ENCODE measurements at regions not wholly inside any gene's neighbourhood (a gene's known extent, or its start where the extent isn't known, plus 50 kb on each side); places are given as distances from the start of the nearest gene placed in this dataset.

- DNase-seq (ENCODE audit: low read depth) = no peak
Measured at GRCh38 chr13:105984646-105985045, 550.8 kb downstream of the EFNB2 start.

DNA sequence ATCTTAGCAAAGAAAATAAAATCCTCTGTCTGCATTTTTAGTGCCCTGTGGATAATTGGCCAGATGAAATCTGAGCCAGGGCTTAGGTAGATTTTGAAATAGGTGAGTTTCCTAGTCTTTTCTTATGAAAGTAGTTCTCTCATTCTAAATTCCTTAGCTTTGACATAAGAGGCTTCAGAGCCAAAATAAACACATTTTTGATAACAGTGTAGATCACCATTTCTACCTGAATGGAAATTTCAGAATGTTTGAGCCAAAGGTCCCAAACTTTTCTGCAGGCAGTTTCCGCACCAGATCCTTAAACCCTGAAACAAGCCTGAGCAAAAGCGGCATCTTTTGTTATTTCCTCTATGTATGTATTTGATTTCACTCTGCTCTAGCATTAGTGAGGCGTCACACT lies 551.2 kb downstream of the EFNB2 start:
- no peak for DNase-seq (ENCODE audit: low read depth)

DNA sequence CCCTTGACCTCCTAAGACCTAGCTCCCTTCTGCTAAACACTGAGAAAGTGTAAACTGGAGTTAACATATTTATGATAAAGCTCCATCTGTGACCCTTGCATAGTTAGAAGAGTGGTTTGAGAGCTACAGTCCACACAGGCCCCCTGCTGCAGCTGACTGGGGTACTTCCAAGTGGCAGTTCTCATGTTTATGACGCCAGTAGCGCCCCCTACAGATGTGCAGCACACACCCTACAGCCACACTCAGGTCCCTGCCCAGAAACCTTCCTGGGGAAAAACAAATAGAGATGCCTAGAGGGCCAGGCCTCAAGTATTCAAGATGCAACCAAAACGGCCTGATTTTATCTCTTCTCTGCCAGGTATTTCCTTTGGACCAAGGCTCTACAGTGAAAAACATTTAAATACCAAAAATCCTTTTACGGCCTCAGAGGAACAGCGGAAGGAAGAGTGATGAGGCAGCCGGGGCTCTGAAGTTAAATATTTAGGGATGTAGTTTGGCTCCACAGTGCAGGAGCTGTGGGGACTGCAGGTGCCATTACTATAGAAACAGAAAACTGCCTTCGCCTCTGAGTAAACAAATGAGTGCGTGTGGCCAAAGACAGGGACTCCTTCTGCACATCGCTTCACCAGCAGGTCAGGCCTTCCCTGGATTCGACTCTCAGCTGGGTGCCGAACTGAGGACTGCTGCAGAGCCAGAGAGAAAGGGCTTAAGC lies 553.1 kb downstream of the EFNB2 start:
- DNase-seq (ENCODE audit: low read depth) = no peak

- DNase-seq (ENCODE audit: low read depth) = no peak
Measured at GRCh38 chr13:105979131-105980011, 556.1 kb downstream of the EFNB2 start.

- no peak for DNase-seq (ENCODE audit: low read depth)
Measured at GRCh38 chr13:105974380-105974779, 561.1 kb downstream of the EFNB2 start.

- DNase-seq (ENCODE audit: low read depth) = no peak
Measured at GRCh38 chr13:105972811-105973590, 562.5 kb downstream of the EFNB2 start.

DNA sequence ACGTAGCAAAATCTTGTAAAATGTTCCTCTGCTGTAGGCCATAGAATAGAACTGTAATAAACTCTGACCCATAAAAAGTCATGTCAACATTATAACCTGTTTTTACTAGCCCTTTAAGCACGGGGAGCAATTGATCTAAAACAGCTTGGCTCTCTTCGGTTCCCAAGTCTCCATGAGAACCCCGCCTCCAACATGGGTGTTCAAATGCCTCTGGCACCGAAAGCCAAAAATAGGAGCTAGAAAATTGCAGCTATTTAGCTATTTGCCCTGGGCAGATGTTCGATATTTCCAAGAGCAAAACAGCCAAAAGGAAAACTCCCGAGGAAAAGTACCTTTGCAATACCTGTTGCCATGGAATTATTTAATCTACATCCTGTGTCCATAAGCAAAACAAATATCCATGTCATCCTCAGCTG lies 563.1 kb downstream of the EFNB2 start:
- no peak for DNase-seq (ENCODE audit: low read depth)

DNA sequence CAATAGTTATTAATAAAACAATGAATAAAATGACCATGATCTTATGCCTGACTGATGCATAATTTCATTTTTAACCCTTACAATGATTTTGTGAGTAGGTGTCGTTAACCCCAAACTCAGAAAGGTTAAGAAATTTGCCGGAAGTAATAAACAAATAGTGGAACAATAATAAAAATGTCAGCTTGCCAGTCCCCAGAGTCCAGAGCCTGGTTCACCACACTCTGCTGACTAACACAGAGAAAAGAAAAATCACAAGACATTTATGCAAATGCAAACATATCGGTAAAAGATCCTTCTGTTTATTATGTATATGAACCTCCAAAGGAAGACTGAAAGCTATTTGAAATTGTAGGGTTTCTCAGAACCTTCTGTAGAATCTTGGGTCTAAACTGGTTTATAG lies 563.7 kb downstream of the EFNB2 start:
- no peak for DNase-seq (ENCODE audit: low read depth)

GRCh38 chr13:105971312-105971711 lies 564.1 kb downstream of the EFNB2 start:
- DNase-seq (ENCODE audit: low read depth) = no peak

DNA sequence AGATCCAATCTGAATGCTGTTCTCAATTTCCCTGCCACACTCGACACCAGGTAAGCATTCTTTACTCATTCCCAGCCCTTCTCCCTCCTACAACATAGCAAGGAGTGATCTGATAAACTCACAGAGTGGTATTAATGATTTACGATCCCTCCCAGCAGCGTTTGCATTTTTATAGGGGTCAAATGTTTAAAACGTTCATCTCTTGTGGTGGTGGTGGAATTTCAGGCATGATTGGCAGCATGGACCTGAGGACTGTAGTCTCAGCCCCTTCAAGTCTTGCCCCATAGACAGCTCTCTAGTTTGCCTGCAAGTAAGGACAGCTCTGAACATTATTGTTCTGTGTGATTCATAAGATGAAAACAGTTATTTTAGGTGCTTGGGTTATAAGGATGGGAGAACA lies 565.7 kb downstream of the EFNB2 start:
- DNase-seq (ENCODE audit: low read depth) = no peak

DNA sequence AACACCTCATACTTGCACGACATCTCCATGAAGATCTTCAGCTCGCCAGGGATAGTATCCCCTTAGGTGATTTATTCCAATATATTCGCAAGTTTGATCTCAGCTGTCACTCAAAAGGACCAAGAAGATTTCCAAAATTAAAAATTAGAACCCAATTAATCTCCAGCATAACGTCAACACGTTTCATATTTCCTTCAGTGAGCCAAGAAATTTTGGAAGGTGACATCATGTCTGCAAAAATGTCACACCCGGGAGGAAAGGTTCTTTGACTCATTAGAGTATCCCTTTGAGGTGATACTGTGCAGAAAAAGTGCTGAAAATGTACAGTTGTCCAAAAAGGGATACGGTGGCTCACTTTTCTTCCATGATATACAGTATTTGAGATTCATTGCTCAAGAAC lies 569.6 kb downstream of the EFNB2 start:
- DNase-seq (ENCODE audit: low read depth) = no peak

- no peak for DNase-seq (ENCODE audit: low read depth)
Measured at GRCh38 chr13:105962080-105962479, 573.4 kb downstream of the EFNB2 start.

DNA sequence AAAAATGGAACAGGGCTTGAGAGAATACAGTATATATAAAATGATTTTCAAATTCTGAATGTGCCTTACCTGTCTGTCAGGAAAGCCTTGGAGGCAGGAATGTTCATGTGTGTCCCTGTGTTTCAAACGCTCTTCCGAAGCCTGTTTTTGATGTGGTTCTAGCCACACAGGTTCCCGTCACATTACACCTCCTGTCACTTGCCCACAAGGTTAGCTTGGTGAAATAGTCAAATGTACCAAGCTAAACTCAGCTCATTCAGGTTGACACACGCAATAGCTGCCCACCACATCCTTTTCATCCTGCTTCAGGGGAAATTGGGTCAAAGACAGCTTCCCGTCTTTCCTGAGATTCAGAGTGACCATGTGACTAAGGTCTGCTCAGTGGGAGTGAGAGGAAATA lies 574.0 kb downstream of the EFNB2 start:
- no peak for DNase-seq (ENCODE audit: low read depth)

DNA sequence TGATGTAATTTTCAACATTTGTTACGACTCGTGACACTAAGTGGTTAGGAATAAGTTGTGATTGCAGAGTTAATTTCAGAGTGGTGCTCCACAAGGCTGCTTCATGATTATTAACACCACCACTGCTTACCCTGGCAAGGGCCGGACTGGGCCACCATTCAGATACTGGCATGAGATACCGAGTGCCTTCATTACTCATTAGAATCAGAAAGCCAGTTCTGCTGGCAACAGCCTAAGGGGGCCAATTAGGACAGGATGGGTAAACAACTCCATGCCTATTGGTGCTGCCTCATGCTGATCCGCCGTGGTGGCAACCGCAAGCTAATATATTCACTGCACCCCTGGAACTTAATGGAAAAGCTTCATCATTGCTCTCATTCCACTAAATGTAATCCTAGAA lies 575.1 kb downstream of the EFNB2 start:
- DNase-seq (ENCODE audit: low read depth) = no peak

DNA sequence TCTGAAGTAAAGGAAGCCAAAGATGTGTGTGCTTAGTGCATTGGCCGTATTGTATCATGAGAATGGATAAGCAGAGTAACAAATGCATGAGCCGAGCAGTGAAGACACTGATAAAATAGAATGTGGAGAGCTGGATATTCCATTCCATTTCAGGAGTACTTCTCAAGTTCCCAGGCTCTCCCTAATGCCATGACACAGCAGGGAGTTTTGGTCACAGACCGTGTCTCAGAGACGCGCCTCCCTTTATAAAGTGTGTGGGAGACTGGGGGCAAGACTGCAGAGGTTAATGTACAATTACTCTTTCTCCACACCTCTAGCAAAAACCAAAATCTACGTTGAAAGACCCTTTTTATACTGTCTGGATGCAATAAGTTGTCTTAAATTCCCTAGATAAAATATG lies 575.6 kb downstream of the EFNB2 start:
- no peak for DNase-seq (ENCODE audit: low read depth)

GRCh38 chr13:105957769-105958438 lies 577.6 kb downstream of the EFNB2 start:
- no peak for DNase-seq (ENCODE audit: low read depth)

DNA sequence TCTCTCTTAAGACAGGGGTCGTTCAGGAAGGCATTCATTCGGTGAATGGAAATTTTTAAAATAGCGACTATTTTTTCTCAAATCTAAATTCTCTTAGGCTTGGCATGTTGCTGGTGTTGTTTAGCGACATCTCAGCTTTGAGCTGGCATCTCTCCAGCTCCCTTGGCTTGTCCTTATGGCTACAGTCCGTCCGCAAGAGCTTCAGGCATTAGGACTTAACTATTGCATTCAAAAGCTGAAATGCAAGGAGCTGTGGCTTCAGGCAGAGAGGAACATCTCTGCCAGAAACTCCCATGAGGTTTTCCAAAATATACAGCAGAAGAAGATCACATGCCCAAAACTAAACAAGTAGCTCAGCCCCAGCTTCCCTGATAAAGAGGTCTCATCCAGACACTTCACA lies 578.5 kb downstream of the EFNB2 start:
- DNase-seq (ENCODE audit: low read depth) = no peak

DNA sequence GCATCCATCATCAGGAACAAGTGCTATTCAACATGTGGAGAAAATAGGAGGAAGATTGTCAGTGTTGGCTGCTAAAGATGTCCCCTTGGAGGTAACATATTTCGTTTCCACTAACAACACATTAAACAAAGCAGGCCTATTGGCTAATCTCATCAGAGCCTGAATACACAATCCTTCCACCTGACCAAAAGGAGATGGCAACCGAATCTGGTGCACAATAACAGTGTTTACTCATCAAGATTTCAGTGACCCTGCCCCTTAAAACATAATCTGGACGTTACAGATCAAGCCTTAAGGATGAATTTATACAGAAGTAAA lies 582.5 kb downstream of the EFNB2 start:
- DNase-seq (ENCODE audit: low read depth) = no peak

DNA sequence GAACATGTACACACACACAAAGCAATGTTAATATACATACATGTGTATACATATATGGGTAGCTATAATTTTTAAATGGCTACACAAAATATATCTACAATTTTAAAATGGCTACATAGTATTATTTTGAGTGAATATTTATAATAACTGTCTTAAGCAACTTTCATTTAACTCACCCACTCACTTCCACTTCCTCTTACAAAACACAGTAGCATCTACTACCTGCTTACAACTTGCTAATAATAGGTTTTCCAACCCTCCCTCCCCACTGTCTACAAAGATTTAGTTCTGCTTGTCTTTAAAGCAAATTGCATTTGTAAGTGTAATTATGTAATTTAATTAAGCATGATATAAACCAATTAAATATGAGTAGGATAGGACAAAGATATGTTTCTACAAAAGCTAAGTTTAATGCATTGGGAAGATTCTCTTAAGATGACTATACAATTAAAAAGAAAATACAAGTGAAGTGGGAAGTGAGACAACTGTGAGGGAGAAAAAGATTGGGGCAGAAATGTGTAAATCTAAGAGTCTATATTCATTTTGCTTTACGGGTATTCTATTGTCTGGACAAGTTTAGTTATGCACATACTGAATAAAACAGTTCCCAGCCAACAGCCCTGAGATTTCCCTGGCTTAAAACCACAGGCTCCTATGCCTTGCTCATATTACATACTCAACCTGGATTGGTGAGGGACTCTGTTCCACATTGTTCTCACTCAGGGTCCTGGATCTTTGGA lies 583.1 kb downstream of the EFNB2 start:
- DNase-seq (ENCODE audit: low read depth) = no peak

DNA sequence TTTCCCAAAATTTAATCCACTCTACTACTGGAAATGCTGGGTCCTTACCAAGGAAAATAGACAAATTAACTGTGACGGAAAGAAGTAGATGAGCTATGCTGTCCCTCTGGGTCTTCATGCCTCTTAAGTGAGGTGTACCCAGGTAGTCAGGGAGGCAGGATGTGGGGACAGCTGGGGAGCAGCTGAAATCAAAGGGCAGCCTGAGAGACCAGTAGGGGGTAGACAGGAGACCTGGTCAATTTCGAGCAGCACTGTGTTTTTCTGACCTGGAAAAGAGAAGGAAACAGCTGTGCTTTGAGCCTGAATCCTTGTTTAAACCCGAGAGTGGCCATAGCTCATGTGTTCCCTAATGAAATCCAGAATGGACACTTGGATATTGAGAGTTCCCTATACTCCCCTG lies 587.3 kb downstream of the EFNB2 start:
- DNase-seq (ENCODE audit: low read depth) = no peak

GRCh38 chr13:105940882-105941281 lies 594.6 kb downstream of the EFNB2 start:
- no peak for DNase-seq (ENCODE audit: low read depth)

All from forelimb muscle (tissue), 1 donor.